ENCODE measurements at regions not wholly inside any gene's neighbourhood (a gene's known extent, or its start where the extent isn't known, plus 50 kb on each side); places are given as distances from the start of the nearest gene placed in this dataset.

DNA sequence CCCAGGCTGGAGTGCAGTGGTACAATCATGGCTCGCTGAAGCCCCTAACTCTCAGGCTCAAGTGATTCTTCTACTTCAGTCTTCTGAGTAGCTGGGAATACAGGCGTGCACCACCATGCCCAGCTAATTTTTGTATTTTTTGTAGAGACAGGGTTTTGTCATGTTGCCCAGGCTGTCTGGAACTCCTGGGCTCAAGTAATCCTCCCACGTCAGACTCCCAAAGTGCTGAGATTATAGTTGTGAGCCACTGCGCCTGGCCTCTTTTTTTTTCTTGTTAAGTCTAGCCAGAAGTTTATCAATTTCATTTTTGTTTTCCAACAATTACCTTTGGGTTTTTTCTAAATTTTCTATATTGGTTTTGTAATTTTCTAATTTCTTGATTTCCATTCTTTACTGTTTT is 100.6 kb downstream of the GC start:
- no peak for TF ChIP-seq KAT7 (CRISPR knock-in tag; IDR thresholded peaks at IDR 0.05; ENCODE audit: borderline replicate concordance)
- TF ChIP-seq, protein P1, sequence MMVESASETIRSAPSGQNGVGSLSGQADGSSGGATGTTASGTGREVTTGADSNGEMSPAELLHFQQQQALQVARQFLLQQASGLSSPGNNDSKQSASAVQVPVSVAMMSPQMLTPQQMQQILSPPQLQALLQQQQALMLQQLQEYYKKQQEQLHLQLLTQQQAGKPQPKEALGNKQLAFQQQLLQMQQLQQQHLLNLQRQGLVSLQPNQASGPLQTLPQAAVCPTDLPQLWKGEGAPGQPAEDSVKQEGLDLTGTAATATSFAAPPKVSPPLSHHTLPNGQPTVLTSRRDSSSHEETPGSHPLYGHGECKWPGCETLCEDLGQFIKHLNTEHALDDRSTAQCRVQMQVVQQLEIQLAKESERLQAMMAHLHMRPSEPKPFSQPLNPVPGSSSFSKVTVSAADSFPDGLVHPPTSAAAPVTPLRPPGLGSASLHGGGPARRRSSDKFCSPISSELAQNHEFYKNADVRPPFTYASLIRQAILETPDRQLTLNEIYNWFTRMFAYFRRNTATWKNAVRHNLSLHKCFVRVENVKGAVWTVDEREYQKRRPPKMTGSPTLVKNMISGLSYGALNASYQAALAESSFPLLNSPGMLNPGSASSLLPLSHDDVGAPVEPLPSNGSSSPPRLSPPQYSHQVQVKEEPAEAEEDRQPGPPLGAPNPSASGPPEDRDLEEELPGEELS (CRISPR knock-in tag; IDR thresholded peaks at IDR 0.05): no peak
- TF ChIP-seq, protein P2, sequence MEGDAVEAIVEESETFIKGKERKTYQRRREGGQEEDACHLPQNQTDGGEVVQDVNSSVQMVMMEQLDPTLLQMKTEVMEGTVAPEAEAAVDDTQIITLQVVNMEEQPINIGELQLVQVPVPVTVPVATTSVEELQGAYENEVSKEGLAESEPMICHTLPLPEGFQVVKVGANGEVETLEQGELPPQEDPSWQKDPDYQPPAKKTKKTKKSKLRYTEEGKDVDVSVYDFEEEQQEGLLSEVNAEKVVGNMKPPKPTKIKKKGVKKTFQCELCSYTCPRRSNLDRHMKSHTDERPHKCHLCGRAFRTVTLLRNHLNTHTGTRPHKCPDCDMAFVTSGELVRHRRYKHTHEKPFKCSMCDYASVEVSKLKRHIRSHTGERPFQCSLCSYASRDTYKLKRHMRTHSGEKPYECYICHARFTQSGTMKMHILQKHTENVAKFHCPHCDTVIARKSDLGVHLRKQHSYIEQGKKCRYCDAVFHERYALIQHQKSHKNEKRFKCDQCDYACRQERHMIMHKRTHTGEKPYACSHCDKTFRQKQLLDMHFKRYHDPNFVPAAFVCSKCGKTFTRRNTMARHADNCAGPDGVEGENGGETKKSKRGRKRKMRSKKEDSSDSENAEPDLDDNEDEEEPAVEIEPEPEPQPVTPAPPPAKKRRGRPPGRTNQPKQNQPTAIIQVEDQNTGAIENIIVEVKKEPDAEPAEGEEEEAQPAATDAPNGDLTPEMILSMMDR (IDR thresholded peaks at IDR 0.05): no peak

Data from WTC11 (cell line).